Type B pancreatic cell (in vitro differentiated cells): ENCODE measurements at regions not wholly inside any gene's neighbourhood (a gene's known extent, or its start where the extent isn't known, plus 50 kb on each side); places are given as distances from the start of the nearest gene placed in this dataset.
A peak's percentile ranks its signal among the peaks of the same experiment; 100 is the strongest.

Experiments
- DNase-seq: peaks from one replicate; pipeline ENCODE4 v3.0.0; 2021; ENCODE audit warnings: mixed read lengths; ENCODE audit not compliant: unreplicated experiment; ENCODE audit errors: extremely low spot score
- H3K27ac Mint-ChIP-seq: 2 replicates; pipeline ENCODE4 v1.8.0; 2021; ENCODE audit warnings: mild to moderate bottlenecking, mixed read lengths
- H3K27me3 Mint-ChIP-seq: 2 replicates; pipeline ENCODE4 v1.8.0; 2021; ENCODE audit warnings: mixed read lengths
- H3K36me3 Mint-ChIP-seq: 2 replicates; pipeline ENCODE4 v1.8.0; 2021; ENCODE audit warnings: mixed read lengths
- H3K4me1 Mint-ChIP-seq: one replicate; pipeline ENCODE4 v1.8.0; 2021; ENCODE audit warnings: mixed read lengths; ENCODE audit not compliant: unreplicated experiment
- H3K4me3 Mint-ChIP-seq: 2 replicates; pipeline ENCODE4 v1.8.0; 2021; ENCODE audit warnings: mild to moderate bottlenecking, mixed read lengths
- H3K9me3 Mint-ChIP-seq: 2 replicates; pipeline ENCODE4 v1.8.0; 2021; ENCODE audit warnings: mixed read lengths
- CTCF ChIP-seq: fragments of 200-600 bp; sonication (generic); conservative IDR thresholded peaks from 2 replicates; pipeline ENCODE4 v1.5.0; 2021; ENCODE audit warnings: antibody characterized with exemption, mild to moderate bottlenecking

- DNase-seq = no peak
- Mint-ChIP-seq H3K36me3 (no peaks in the 10 kb centered on the region), H3K4me3 (peak overlapping the region; percentile 67), H3K4me1 (peaks cover 18% of the 10 kb centered on the region), H3K27me3 (peaks cover 98% of the 10 kb centered on the region), H3K9me3 (no peaks in the 10 kb centered on the region), H3K27ac (no peak overlapping the region)
- no peak for TF ChIP-seq CTCF
Measured at GRCh38 chr15:96411056-96412031, 80.8 kb downstream of the NR2F2 start.

- peaks cover 96% of the 10 kb centered on the region for H3K27me3 Mint-ChIP-seq
- H3K9me3 Mint-ChIP-seq = no peaks in the 10 kb centered on the region
- H3K27ac Mint-ChIP-seq = peak overlapping the region; percentile 2
- peak overlapping the region; percentile 14 for H3K4me3 Mint-ChIP-seq
- H3K4me1 Mint-ChIP-seq = peaks cover 20% of the 10 kb centered on the region
- no peaks in the 10 kb centered on the region for H3K36me3 Mint-ChIP-seq
- DNase-seq = no peak
- TF ChIP-seq CTCF = no peak
Measured at GRCh38 chr15:96412045-96412905, 81.8 kb downstream of the NR2F2 start.

GRCh38 chr15:96412906-96413231 is 82.4 kb downstream of the NR2F2 start:
- Mint-ChIP-seq H3K27me3 (peaks cover 96% of the 10 kb centered on the region), H3K4me1 (peaks cover 26% of the 10 kb centered on the region), H3K27ac (no peak overlapping the region), H3K9me3 (no peaks in the 10 kb centered on the region), H3K36me3 (no peaks in the 10 kb centered on the region), H3K4me3 (no peak overlapping the region)
- no peak for TF ChIP-seq CTCF
- DNase-seq = no peak

GRCh38 chr15:96413657-96414056 is 83.2 kb downstream of the NR2F2 start:
- peaks cover 98% of the 10 kb centered on the region for H3K27me3 Mint-ChIP-seq
- H3K36me3 Mint-ChIP-seq = no peaks in the 10 kb centered on the region
- no peak for DNase-seq
- H3K27ac Mint-ChIP-seq = no peak overlapping the region
- no peaks in the 10 kb centered on the region for H3K9me3 Mint-ChIP-seq
- no peak for TF ChIP-seq CTCF
- peaks cover 30% of the 10 kb centered on the region for H3K4me1 Mint-ChIP-seq
- no peak overlapping the region for H3K4me3 Mint-ChIP-seq

- TF ChIP-seq CTCF = no peak
- no peak overlapping the region for H3K27ac Mint-ChIP-seq
- no peaks in the 10 kb centered on the region for H3K9me3 Mint-ChIP-seq
- peaks cover 26% of the 10 kb centered on the region for H3K4me1 Mint-ChIP-seq
- H3K4me3 Mint-ChIP-seq = no peak overlapping the region
- no peak for DNase-seq
- no peaks in the 10 kb centered on the region for H3K36me3 Mint-ChIP-seq
- peaks cover 98% of the 10 kb centered on the region for H3K27me3 Mint-ChIP-seq
Measured at GRCh38 chr15:96414875-96415274, 84.4 kb downstream of the NR2F2 start.
